Osteoblast (primary cell): ENCODE measurements at regions not wholly inside any gene's neighbourhood (a gene's known extent, or its start where the extent isn't known, plus 50 kb on each side); places are given as distances from the start of the nearest gene placed in this dataset.

ENCODE experiments used
- DNase-seq: peaks from one replicate; pipeline ENCODE4 v3.0.0; 2011; ENCODE audit warnings: low spot score, mixed read lengths; ENCODE audit not compliant: insufficient read length; ENCODE audit errors: missing footprints
- H2AFZ ChIP-seq: 2 replicates; pipeline ENCODE4 v1.6.0; 2011; ENCODE audit warnings: mild to moderate bottlenecking, low read length
- H3K27ac ChIP-seq: 2 replicates; pipeline ENCODE4 v1.5.1; 2011; ENCODE audit warnings: mild to moderate bottlenecking, low read depth, low read length, moderate library complexity
- H3K27me3 ChIP-seq: 2 replicates; pipeline ENCODE4 v1.6.0; 2012; ENCODE audit warnings: mild to moderate bottlenecking, control low read depth, inconsistent platforms, low read length, moderate library complexity; ENCODE audit not compliant: insufficient read depth
- H3K36me3 ChIP-seq: 2 replicates; pipeline ENCODE4 v1.5.1; 2011; ENCODE audit warnings: mild to moderate bottlenecking, low read length, control low read depth, moderate library complexity; ENCODE audit not compliant: insufficient read depth
- H3K4me1 ChIP-seq: 2 replicates; pipeline ENCODE4 v1.5.1; 2011; ENCODE audit warnings: mild to moderate bottlenecking, low read length, control low read depth, moderate library complexity; ENCODE audit not compliant: insufficient read depth
- H3K4me2 ChIP-seq: 2 replicates; pipeline ENCODE4 v1.6.0; 2011; ENCODE audit warnings: mild to moderate bottlenecking, low read length; ENCODE audit not compliant: insufficient read depth
- H3K4me3 ChIP-seq: fragments of 200-600 bp; sonication (generic); 3 replicates; pipeline ENCODE4 v1.5.1; 2012; ENCODE audit warnings: mild to moderate bottlenecking, low read length, inconsistent platforms; ENCODE audit not compliant: insufficient read depth
- H3K79me2 ChIP-seq: 2 replicates; pipeline ENCODE4 v1.6.0; 2012; ENCODE audit warnings: mild to moderate bottlenecking, low read length, control low read depth, inconsistent platforms; ENCODE audit not compliant: insufficient read depth
- H3K9me3 ChIP-seq: 2 replicates; pipeline ENCODE4 v1.5.1; 2011; ENCODE audit warnings: low read depth, low read length, control low read depth
- H4K20me1 ChIP-seq: 2 replicates; pipeline ENCODE4 v1.6.0; 2012; ENCODE audit warnings: mild to moderate bottlenecking, low read length, control low read depth; ENCODE audit not compliant: insufficient read depth
- TF ChIP-seq, protein P1 (sequence below): IDR thresholded peaks from 2 replicates; pipeline ENCODE4 v1.5.1; 2011; ENCODE audit warnings: mild to moderate bottlenecking, low read depth, low read length, moderate library complexity; ENCODE audit errors: extremely low read depth

GRCh38 chr9:36781533-36781932 lies 208.8 kb downstream of the MELK start:
- H3K27me3 ChIP-seq: peaks cover 53% of the 10 kb centered on the region
- TF ChIP-seq, protein P1, sequence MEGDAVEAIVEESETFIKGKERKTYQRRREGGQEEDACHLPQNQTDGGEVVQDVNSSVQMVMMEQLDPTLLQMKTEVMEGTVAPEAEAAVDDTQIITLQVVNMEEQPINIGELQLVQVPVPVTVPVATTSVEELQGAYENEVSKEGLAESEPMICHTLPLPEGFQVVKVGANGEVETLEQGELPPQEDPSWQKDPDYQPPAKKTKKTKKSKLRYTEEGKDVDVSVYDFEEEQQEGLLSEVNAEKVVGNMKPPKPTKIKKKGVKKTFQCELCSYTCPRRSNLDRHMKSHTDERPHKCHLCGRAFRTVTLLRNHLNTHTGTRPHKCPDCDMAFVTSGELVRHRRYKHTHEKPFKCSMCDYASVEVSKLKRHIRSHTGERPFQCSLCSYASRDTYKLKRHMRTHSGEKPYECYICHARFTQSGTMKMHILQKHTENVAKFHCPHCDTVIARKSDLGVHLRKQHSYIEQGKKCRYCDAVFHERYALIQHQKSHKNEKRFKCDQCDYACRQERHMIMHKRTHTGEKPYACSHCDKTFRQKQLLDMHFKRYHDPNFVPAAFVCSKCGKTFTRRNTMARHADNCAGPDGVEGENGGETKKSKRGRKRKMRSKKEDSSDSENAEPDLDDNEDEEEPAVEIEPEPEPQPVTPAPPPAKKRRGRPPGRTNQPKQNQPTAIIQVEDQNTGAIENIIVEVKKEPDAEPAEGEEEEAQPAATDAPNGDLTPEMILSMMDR: no peak
- no peak overlapping the region for H3K4me2 ChIP-seq
- no peaks in the 10 kb centered on the region for H3K79me2 ChIP-seq
- no peak overlapping the region for H3K27ac ChIP-seq
- no peak overlapping the region for H3K4me3 ChIP-seq
- no peak overlapping the region for H2AFZ ChIP-seq
- no peaks in the 10 kb centered on the region for H3K4me1 ChIP-seq
- no peak for DNase-seq
- H3K9me3 ChIP-seq: no peaks in the 10 kb centered on the region
- H3K36me3 ChIP-seq: no peaks in the 10 kb centered on the region
- no peaks in the 10 kb centered on the region for H4K20me1 ChIP-seq
